PC-3 (cell line): ENCODE measurements at regions not wholly inside any gene's neighbourhood (a gene's known extent, or its start where the extent isn't known, plus 50 kb on each side); places are given as distances from the start of the nearest gene placed in this dataset.
A peak's percentile ranks its signal among the peaks of the same experiment; 100 is the strongest.

Experiments
- ATAC-seq: fragments of 200-7000 bp; cut with Tn5 transposase; 2 replicates; pipeline ENCODE4 v1.9.1; 2020; ENCODE audit warnings: mild to moderate bottlenecking, moderate library complexity
- BruUV-seq: library from RNA; stranded (reverse); fragments of 400-500 nt; replicated peaks from 2 replicates; lab custom pipeline; 2021; lab: Mats Ljungman, UMichigan
- CTCF ChIA-PET: fragments of 300-600 bp; sonication (Branson Sonifier 250); formaldehyde crosslinking; loops from one replicate; lab custom pipeline; 2022; ENCODE audit warnings: antibody characterized with exemption; lab: Charles Lee
- POLR2A ChIA-PET: fragments of 300-600 bp; sonication (Branson Sonifier 250); formaldehyde crosslinking; loops from one replicate; lab custom pipeline; 2022; ENCODE audit warnings: antibody characterized with exemption; ENCODE audit not compliant: unreplicated experiment; lab: Charles Lee
- DNase-seq: peaks from one replicate; pipeline ENCODE4 v3.0.0-alpha.2; 2015
- H2AFZ ChIP-seq: fragments of 300-600 bp; sonication (generic); 2 replicates; pipeline ENCODE4 v1.6.0; 2016; ENCODE audit warnings: antibody characterized with exemption, low read length
- H3F3A ChIP-seq: fragments of 300-600 bp; sonication (generic); one replicate; pipeline ENCODE4 v1.6.0; 2017; ENCODE audit warnings: antibody characterized with exemption, low read length, control low read depth, mild to moderate bottlenecking; ENCODE audit not compliant: unreplicated experiment
- H3K27ac ChIP-seq: fragments of 300-600 bp; sonication (generic); 2 replicates; pipeline ENCODE4 v1.5.1; 2016; ENCODE audit warnings: mild to moderate bottlenecking, low read length
- H3K27me3 ChIP-seq: fragments of 300-600 bp; sonication (generic); 2 replicates; pipeline ENCODE4 v1.6.1; 2016; ENCODE audit warnings: low read length, mixed read lengths
- H3K36me3 ChIP-seq: fragments of 300-600 bp; sonication (generic); 2 replicates; pipeline ENCODE4 v1.6.1; 2016; ENCODE audit warnings: low read depth, mixed run types, low read length, mixed read lengths
- H3K4me1 ChIP-seq: fragments of 300-600 bp; sonication (generic); 2 replicates; pipeline ENCODE4 v1.5.1; 2016; ENCODE audit warnings: low read length; ENCODE audit not compliant: insufficient read depth
- H3K4me2 ChIP-seq: fragments of 300-600 bp; sonication (generic); 2 replicates; pipeline ENCODE4 v1.6.0; 2016; ENCODE audit warnings: low read length
- H3K4me3 ChIP-seq: fragments of 300-600 bp; sonication (generic); 2 replicates; pipeline ENCODE4 v1.5.1; 2016; ENCODE audit warnings: mild to moderate bottlenecking, low read length, mixed read lengths
- H3K79me2 ChIP-seq: fragments of 300-600 bp; sonication (generic); 2 replicates; pipeline ENCODE4 v1.6.1; 2017; ENCODE audit warnings: low read length, mixed read lengths
- H3K9ac ChIP-seq: fragments of 300-600 bp; sonication (generic); 2 replicates; pipeline ENCODE4 v1.6.0; 2016; ENCODE audit warnings: mild to moderate bottlenecking, low read length
- H3K9me2 ChIP-seq: fragments of 300-600 bp; sonication (generic); replicated peaks from 2 replicates; pipeline ENCODE4 v1.6.1; 2016; ENCODE audit warnings: mixed run types, low read length, mixed read lengths
- H3K9me3 ChIP-seq: fragments of 300-600 bp; sonication (generic); 2 replicates; pipeline ENCODE4 v1.6.1; 2016; ENCODE audit warnings: low read length, mixed read lengths
- H4K20me1 ChIP-seq: fragments of 300-600 bp; sonication (generic); 2 replicates; pipeline ENCODE4 v1.6.1; 2016; ENCODE audit warnings: low read length, mixed read lengths
- CTCF ChIP-seq: fragments of 300-600 bp; sonication (generic); conservative IDR thresholded peaks from 2 replicates; pipeline ENCODE4 v1.5.1; 2017; ENCODE audit warnings: antibody characterized with exemption, low read depth, mild to moderate bottlenecking, low read length
- EZH2 ChIP-seq: fragments of 300-600 bp; sonication (generic); IDR thresholded peaks from one replicate; pipeline ENCODE4 v1.6.1; 2017; ENCODE audit warnings: antibody characterized with exemption, mild to moderate bottlenecking, low read length; ENCODE audit not compliant: unreplicated experiment
- EZH2phosphoT487 ChIP-seq: fragments of 300-600 bp; sonication (generic); IDR thresholded peaks from 2 replicates; pipeline ENCODE4 v1.6.1; 2018; ENCODE audit warnings: mild to moderate bottlenecking, antibody characterized with exemption, low read length, borderline replicate concordance
- intact Hi-C: fragments of 100-400 bp; cut with micrococcal nuclease; formaldehyde crosslinking; loops from 2 replicates; pipeline ENCODE4 v1.9.0; 2023

- H3F3A ChIP-seq: peaks cover 30% of the 10 kb centered on the region
- POLR2A ChIA-PET: no interaction called here
- peak overlapping the region; percentile 100 for H3K27ac ChIP-seq
Measured at GRCh38 chr4:20196476-20196875, 55.2 kb upstream of the SLIT2 start.

GRCh38 chr4:20195071-20195885, 56.4 kb upstream of the SLIT2 start:
- BruUV-seq: no TSS peak
- ATAC-seq (peak; percentile 39), DNase-seq (peak; percentile 83)
- Histone ChIP-seq H2AFZ (no peak overlapping the region), H3K9me2 (no peaks in the 10 kb centered on the region), H3K4me2 (peak overlapping the region; percentile 78), H3K27me3 (no peaks in the 10 kb centered on the region), H3F3A (peaks cover 30% of the 10 kb centered on the region), H3K4me3 (0 out of 2 replicates have a peak overlapping the region, but pooled peaks have one; percentile 46), H3K27ac (peak overlapping the region; percentile 100), H3K79me2 (no peaks in the 10 kb centered on the region), H3K4me1 (peaks cover 64% of the 10 kb centered on the region), H3K9ac (peak overlapping the region; percentile 91), H3K9me3 (peaks cover 4% of the 10 kb centered on the region; the same call in 1 of the 2 replicates), H4K20me1 (no peaks in the 10 kb centered on the region), H3K36me3 (peaks cover 9% of the 10 kb centered on the region; the same call in 1 of the 2 replicates)
- ChIA-PET CTCF (no interaction called here), POLR2A (interaction anchor here (0.6 kb wide), 1 partner anchor 57 kb away, joined by 4 read pairs; the partner anchor contains the start of gene SLIT2)
- intact Hi-C loops: loop anchor here (2.0 to 10.0 kb wide), 3 partner anchors 54 to 420 kb away; no protein-coding TSS in a partner anchor
- TF ChIP-seq CTCF (no peak), EZH2phosphoT487 (no peak), EZH2 (no peak)

More at GRCh38 chr4:20196476-20196875, 55.2 kb upstream of the SLIT2 start:
- intact Hi-C loops: loop anchor here (10.0 kb wide), 1 partner anchor 422 kb away; no protein-coding TSS in a partner anchor
- Histone ChIP-seq H3K36me3 (peaks cover 3% of the 10 kb centered on the region; the same call in 1 of the 2 replicates), H3K9ac (peak overlapping the region; percentile 91), H3K4me2 (peak overlapping the region; percentile 78), H4K20me1 (no peaks in the 10 kb centered on the region), H3K79me2 (no peaks in the 10 kb centered on the region), H3K4me1 (peaks cover 64% of the 10 kb centered on the region), H3K4me3 (peak overlapping the region; percentile 35; the same call in 1 of the 2 replicates), H3K9me2 (no peaks in the 10 kb centered on the region), H3K9me3 (peaks cover 4% of the 10 kb centered on the region; the same call in 1 of the 2 replicates), H3K27me3 (no peaks in the 10 kb centered on the region), H2AFZ (no peak overlapping the region)
- TF ChIP-seq EZH2phosphoT487 (no peak), CTCF (no peak), EZH2 (no peak)
- ATAC-seq: no peak
- CTCF ChIA-PET: no interaction called here
- peak; percentile 81 for DNase-seq
- no TSS peak for BruUV-seq
